Tibial nerve (tissue), 3 donors: ENCODE measurements at regions not wholly inside any gene's neighbourhood (a gene's known extent, or its start where the extent isn't known, plus 50 kb on each side); places are given as distances from the start of the nearest gene placed in this dataset.

Source experiments
- POLR2A ChIP-seq, 2 donors: fragments of 450-650 bp; IDR thresholded peaks; one replicate each; pipeline ENCODE4 v1.6.1; 2017; ENCODE audit warnings: antibody characterized with exemption in 2 of 2, mild to moderate bottlenecking in 2 of 2, moderate library complexity in 2 of 2
- TF ChIP-seq, protein P1 (sequence below), 5 experiments: fragments of 200-600 bp in 3 of 5; fragments of 450-650 bp in 2 of 5; sonication (generic) in 3 of 5; IDR thresholded peaks; one replicate each; pipeline ENCODE4 v1.5.1; 2016 to 2019; ENCODE audit warnings: antibody characterized with exemption in 5 of 5, mild to moderate bottlenecking in 3 of 5, moderate library complexity in 2 of 5

DNA sequence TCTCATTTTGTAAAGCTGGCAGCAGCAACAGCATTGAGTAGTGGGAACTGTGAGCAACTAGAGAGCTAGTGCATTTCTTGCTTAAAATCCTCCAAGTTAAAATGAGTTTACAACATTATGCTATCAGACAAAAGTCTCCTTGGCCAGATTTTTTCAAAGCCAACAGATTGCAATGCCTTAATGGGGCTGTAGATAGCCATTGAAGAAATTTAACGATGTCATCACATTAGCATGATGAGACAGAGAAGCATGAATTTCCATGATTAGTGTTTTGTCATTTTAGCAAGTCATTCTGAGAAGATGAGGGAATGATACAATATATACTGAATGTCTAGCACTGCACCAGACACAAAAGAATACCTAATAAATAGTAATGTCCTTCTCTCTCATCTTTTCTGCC, 307.5 kb upstream of the REG3G start:
- TF ChIP-seq, protein P1, sequence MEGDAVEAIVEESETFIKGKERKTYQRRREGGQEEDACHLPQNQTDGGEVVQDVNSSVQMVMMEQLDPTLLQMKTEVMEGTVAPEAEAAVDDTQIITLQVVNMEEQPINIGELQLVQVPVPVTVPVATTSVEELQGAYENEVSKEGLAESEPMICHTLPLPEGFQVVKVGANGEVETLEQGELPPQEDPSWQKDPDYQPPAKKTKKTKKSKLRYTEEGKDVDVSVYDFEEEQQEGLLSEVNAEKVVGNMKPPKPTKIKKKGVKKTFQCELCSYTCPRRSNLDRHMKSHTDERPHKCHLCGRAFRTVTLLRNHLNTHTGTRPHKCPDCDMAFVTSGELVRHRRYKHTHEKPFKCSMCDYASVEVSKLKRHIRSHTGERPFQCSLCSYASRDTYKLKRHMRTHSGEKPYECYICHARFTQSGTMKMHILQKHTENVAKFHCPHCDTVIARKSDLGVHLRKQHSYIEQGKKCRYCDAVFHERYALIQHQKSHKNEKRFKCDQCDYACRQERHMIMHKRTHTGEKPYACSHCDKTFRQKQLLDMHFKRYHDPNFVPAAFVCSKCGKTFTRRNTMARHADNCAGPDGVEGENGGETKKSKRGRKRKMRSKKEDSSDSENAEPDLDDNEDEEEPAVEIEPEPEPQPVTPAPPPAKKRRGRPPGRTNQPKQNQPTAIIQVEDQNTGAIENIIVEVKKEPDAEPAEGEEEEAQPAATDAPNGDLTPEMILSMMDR (IDR thresholded peaks at IDR 0.05) = no peak
- no peak for TF ChIP-seq POLR2A (IDR thresholded peaks at IDR 0.05)
